NCI-H2227 treated with DMSO at 0.1 percent for 48 hours (cell line): ENCODE measurements at regions not wholly inside any gene's neighbourhood (a gene's known extent, or its start where the extent isn't known, plus 50 kb on each side); places are given as distances from the start of the nearest gene placed in this dataset.
"Not testable (repeated sequence)": the region's sequence is repeated elsewhere in the genome, so short reads cannot be mapped to it uniquely, and the experiment has no call there.

Experiments used
- DNase-seq: peaks from one replicate; lab custom pipeline; 2025; lab: John Stamatoyannopoulos, UW

DNA sequence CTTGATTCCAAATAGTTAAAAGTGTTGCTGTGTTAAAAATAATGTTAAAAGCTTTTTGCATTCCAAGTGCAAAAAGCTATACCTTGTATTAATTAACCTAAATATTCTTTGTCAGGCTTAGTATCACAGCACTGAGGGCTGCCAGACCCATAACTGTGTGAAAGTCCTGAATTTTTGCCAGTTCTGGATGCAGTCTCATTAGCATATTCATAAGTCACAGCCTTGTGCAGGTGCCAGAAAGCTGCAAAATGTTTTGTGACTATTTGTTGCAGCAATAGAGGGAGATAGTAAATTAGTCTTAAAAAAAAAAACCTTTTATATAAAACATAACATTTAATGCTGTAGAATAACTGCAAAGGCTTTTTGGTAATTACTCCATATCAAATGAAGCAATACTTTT is 56.6 kb downstream of the SLITRK1 start:
- no peak for DNase-seq

DNA sequence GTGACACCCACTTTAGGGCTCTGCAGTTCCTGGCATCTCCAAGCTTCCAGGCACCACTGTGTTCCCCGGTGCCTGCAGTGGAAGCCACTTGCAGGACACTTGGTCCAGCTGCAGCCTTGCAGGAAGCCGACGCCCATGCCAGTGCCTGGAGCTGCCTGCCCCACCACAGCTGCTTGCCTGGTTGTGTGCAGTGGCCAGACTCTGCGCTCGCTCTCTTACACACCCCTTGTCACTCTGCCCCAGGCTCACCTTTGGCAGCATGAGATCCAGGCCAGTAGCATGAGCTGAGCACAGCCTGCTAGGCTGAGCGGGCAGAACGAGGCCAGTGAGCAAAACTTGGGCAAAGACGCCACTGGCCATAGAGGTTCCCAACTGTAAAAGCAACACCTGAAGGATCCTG is 57.7 kb downstream of the SLITRK1 start:
- no peak for DNase-seq

DNA sequence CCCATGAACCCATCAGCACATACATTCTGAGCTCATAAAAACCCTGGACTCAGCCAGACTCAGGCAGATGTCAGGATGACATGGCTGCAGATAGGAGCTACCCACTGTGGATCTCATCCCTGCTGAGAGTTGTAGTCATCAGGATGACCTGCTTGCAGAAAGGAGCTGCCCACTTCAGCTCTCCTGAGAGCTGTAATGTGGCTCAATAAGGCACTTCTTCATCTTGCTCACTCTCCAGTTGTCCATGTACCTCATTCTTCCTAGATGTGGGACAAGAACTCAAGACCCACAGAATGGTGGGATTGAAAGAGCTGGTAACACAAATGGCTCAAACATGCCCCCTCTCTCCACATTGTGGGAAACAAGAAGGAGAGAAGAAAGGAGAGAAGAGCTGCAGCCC is 58.2 kb downstream of the SLITRK1 start:
- DNase-seq = no peak

DNA sequence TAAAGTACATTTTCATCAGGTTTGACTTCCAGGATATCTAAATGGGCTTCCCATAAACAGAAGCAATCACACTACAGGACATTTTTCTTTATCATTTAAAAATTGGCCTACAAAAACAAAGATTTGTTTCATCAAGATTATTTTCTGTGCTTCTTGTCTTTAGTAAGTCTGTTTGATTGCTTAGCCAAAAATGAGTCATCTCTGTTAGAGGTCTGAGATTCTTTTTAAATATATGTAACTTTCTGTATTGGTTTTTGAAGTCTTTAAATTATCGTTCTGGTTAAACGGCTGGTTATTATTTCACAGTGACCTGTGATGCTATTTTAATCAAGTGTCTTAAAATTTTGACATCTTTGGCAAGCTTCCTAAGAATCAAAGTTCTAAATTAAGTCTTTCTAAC is 62.7 kb downstream of the SLITRK1 start:
- DNase-seq = no peak

DNA sequence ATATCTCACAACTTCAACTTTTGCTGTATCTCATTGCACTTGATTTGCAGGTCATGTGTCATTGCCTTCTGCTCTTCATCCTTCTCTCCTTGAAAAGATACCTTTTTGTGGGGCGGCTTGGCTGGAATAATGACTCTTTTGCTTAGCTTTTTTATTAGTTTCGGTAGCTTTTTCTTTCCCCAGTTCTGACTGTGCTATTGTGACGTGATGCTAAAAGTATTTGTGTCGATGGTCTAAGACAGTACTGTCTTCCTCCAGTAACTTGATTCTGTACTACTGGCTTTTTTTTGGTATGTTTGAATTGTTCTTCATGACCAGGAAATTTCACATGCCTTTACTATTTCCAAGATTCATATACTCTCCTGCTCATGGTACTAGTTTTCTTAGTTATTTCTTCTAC is 63.1 kb downstream of the SLITRK1 start:
- no peak for DNase-seq

DNA sequence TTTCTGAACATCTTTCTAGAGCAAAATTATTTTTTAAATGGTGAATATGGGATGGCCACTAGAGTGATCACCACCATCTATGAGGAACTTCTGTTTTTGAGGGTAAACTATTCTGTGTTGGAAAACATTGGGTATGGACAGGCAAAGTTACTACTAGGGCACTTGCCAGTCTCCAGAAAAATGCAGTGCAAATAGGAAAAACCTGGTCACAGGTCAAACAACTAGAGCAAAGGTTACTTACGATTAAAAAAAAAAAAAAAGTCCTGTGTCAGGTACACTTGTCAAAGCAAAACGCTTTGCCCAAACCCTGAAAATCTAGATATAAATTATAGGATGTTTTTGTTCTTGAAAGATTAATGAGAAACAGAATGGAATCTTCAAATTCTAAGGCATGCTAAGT is 66.2 kb downstream of the SLITRK1 start:
- no peak for DNase-seq

DNA sequence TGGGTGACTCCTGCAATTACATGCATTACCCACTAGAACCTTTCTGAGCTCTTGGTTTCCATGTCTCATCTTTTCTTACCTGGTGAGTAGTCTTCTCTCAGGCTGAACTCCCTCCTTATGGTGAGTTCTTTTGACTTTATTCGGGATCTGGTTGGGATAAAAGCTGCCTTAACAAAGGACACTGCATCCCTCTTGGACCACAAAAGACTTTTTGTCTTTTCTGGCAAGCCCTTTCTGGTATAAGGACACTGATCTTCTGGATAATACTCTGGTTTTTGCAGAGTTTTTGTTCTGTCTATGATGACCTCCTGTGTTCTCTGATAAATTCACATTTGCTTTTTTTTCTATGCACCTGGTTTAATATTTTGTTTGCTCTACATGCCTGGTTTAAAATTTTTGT is 66.7 kb downstream of the SLITRK1 start:
- DNase-seq = no peak

DNA sequence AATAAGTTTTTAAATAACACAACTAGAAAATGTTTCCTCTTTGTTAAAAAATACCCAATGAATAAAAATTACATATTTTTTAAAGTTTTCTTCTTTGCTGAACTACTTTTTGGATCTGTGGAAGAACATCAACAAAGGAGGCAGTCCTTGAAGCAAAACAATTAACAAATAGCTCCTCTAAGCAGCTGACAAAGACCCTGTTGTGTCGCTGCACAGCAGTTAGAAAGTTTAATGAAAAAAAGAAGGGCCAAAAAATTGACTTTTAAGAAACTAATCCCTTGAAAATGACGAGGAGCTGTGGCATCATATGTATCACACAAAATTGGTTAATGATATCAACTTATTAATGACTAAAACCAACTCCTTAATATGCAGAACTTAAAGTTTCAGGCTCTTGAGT is 72.1 kb downstream of the SLITRK1 start:
- DNase-seq = no peak

DNA sequence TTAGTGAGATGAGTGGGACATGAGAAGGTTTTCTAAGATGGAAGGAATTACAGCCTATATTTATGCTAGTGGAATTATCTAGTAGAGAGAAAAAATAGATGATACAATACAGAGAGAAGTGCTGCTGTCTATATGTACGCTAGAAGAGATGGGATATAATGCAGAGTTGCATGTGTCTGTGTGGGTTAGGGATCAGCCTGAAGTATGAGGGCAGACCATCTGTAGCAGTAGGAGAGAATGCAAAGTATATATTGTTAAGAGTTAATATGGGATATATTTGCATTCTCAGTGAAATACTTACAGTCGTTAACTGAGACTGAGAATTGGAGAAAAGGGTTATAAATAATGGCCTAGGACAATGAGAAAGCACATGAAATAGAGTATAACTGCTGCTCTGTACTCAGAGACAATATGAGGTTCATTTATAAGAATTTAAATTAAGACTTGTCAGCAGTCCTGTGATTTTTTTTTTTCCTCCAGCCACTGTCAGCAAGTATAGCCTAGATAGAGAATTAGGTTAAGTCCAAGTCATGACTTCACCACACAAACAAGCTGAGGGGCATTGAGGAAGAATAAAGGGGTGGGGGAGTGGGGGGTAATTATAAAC is 77.8 kb downstream of the SLITRK1 start:
- DNase-seq = no peak

DNA sequence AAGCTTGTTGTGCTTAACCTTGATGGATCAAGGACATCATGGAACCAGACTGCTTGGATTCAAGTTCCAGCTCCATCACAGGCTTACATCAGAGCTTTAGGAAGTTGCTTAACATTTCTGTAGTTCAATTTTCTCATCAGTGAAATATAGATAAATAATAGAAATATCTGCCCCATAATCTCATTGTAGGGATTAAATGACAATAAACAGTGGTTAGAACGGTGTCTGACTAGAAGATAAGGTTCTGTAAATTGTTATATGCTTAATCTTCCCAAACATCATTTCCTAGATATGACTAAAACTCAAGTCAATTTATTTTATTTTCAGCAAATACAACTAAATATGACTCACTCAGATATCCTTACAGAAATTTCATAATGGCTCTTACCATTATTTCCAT is 83.5 kb downstream of the SLITRK1 start:
- no peak for DNase-seq

DNA sequence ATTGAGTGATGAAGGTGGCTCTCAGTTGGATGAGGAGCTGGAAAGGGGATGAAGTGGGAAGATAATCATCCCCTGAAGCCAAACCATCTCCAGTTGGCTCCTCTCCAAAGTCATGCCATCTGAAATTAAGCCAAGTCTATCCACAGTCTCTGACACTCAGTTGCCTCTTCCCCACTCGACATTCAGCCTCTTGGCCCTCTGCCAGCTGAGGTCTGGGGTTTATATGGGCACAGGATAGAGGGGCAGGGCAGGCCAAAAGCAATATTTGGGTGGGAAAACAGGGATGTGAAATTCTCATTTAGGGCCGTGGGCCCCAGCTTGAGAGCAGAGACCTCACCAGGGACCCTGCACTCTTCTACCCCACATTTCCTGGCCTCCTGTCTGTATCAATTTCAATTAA is 85.9 kb downstream of the SLITRK1 start:
- no peak for DNase-seq

DNA sequence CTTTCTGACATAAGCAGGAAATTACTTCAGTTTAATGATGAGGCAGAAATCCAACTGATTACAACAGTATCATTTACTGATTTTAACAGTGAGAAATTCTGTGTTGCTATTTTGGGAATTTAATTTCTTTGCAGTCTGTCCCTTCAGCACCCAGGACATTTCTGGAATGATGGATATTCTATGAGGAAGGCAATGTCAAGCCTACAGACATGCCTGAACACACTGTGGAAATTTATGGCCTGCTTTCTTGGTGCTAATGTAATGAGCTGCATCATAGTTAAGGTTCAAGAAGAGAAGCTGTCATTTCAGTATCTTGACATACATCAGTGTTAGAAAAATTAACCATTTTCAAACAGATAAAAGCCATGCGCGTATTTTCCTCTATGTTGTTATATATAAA is 87.7 kb downstream of the SLITRK1 start:
- no peak for DNase-seq

DNA sequence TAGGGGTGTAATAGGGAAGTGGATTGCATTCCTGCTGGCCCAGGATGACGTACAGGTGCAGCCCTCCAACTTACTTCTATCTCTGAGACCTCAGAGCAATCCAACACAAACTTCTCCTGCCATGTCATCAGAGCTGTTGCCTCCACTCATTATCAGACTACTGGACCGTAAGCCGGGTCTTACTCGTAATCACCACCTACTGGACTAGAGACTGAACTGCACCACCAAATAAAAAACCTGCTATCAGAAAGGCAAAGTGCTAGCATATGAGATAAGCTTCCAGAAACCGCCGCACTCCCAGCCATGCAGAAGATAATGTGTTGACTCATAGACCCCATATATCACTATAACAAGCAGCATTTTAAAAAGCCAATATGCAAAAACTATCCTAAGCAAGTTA is 102.0 kb downstream of the SLITRK1 start:
- no peak for DNase-seq

DNA sequence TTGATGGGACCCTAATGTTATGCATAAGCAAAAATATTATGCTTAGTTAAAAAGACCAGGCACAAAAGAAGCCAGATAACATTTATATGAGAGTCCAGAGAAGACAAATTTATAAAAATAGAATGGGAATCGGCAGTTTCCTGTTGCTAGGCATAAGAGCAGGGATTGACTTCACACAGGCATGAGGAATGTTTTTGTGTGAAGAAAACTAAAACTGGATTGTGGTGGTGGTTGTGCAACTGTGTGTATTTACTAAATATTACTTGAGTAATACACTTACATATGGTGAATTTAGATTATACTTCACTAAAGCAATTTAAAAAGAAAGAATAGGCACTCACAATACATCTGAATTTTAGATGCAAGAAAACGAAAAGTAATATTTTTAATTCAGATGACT is 108.3 kb downstream of the SLITRK1 start:
- no peak for DNase-seq

DNA sequence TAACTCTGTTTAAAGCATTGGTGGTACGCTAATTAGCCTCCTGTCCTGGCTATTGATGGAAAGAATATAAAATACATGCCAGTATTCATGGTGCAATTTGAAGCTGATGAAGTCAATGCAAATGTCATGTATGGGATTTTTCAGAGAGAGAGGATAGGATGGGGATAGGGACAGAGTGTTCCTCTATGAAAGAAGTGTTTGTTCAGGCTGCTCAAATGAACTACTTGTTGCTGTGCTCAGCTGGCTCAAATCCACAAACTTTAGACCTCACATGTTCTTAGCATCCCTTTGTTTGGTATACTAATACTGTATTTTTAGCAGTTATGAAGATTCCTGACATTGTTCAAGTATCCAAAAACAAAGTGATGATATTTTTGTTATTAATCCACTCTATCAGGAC is 116.5 kb downstream of the SLITRK1 start:
- DNase-seq = no peak

DNA sequence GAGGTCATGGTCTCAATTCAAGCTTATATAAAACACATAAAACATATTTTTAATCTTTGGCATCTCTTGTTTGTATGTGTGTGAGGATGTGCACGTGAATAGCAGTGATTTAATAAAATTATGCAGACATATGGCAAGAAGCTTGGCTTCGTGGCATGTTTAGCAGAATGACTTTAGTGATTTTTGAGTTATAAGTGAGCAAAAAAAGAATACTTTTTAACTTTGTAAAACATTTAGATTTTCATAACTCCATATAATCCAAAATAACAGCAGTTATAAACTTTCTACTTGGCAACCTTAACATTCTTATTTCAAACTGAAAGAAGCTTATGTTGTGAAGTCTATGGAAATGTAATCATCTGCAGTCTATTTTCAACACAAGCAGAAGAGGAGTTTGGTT is 120.6 kb downstream of the SLITRK1 start:
- no peak for DNase-seq

DNA sequence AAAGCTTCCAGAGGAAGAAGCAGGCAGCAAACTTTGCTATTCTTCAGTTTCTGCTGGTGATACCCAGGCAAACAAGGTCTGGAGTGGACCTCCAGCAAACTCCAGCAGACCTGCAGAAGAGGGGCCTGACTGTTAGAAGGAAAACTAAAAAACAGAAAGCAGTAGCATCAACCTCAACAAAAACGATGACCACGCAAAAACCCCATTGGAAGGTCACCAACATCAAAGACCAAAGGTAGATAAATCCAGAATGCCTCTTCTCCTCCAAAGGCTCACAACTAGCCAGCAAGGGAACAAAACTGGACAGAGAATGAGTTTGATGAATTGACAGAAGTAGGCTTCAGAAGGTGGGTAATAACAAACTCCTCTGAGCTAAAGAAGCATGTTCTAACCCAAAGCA is 127.1 kb downstream of the SLITRK1 start:
- DNase-seq = not testable (repeated sequence)

DNA sequence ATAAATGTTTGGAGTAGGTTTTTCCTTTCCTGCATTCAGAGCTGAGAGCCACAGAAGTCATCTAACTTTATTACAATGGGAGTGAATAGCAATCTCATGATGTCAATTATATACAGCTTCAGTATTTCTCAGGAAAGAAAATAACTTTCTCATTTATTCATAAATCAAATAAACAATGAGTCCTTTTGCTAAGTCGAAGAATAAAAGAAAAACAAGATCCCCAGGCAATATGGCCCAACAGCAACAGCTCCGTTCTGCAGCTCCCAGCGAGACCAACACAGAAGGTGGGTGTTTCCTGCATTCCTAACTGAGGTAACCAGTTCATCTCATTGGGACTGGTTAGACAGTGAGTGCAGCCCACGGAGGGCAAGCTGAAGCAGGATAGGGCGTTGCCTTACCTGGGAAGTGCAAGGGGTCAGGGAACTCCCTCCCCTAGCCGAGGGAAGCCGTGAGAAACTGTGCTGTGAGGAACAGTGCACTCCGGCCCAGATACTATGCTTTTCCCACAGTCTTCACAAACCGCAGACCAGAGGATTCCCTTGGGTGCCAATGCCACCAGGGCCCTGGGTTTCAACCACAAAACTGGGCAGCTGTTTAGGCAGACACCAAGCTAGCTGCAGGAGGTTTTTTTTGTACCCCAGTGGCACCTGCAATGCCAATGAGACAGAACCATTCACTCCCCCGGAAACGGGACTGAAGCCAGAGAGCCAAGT is 128.2 kb downstream of the SLITRK1 start:
- DNase-seq = no peak

DNA sequence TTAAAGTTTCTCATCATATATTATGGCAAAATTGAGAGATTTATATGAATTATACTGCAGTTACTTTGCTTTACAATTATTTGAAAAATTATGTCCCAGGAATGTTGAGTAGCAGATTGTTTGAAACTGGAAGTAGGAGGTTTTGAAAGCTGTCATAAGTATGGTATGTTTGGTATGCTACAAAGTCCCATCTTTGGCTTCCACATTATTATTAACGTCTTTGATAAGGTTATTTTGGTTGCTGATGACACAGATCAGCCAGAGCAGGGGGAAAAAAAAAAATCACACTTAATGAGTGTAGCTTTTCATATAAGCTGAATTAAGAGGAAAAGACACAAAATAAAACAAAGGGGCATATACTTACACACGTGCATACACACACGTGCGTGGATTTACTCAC is 130.1 kb downstream of the SLITRK1 start:
- no peak for DNase-seq

DNA sequence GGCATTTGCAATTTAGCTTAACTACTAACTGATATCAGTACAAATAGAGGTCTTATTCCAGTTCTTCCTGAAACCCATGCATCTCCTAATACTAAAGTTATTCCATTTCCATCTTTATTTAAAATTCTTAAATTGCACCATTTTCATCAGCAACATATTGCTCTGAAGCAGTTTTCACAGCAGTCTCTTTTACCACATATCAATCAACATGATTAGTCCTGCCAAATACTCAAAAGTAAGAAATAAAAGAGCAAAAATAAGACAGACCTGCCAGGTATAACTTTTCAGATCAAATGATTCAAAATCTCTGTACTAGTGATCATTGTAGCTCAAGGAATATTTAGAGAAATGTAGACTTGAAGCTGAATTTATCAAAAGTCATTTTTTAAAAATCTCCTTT is 141.7 kb downstream of the SLITRK1 start:
- no peak for DNase-seq

DNA sequence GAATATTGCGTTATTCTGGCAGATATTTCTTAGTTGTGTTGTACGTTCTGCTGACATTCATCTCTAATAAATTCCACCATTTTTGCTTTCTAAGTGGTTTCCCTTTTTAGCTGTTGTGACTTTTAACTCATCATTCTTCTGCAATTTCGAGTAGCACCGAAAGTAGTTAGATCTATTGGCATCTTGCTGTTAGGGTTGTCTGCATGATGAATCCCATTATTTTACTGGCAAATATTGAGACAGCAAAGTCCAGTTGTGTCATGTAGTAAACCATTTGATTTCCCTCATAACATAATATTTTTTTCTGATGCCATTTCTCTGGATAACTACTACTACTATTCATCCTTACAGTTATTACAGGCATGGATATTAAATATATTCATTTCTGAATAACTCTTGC is 143.9 kb downstream of the SLITRK1 start:
- no peak for DNase-seq

DNA sequence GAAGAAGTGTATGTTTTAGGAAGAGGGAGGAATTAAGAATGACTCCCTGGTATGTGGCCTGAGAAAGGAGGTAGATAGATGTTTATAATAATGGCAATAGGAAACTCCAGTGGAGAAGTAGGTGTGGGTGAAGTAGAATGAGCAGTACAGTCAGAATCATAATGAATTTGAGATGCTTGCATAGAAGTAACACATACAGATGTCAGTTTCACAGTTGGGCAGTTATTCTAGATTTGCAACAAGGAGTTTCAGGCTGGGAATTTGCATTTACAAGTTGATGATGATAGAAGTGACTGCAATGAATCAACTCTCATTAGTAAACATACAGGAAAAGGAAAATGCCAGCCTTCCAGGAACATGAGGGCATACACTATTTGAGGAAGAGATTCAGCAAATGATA is 149.0 kb downstream of the SLITRK1 start:
- DNase-seq = no peak

DNA sequence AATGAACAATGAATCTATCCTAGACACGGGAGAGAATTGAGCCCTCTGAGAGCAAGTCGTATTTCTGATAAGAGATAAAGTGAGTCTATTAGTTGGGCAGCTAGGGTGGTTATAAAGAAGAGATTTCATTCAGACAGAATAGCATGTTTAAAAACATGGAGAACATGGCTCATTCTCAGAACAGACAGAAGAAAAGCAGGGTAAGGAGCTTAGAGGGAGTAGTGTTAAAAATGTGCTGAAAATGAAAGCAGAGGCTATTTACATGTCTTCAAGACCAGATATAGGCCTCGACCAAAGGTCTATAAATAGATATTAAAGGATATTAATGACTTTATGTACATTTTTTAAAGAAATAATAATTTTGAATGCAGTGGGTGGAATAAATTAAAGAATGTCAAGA is 149.5 kb downstream of the SLITRK1 start:
- no peak for DNase-seq

DNA sequence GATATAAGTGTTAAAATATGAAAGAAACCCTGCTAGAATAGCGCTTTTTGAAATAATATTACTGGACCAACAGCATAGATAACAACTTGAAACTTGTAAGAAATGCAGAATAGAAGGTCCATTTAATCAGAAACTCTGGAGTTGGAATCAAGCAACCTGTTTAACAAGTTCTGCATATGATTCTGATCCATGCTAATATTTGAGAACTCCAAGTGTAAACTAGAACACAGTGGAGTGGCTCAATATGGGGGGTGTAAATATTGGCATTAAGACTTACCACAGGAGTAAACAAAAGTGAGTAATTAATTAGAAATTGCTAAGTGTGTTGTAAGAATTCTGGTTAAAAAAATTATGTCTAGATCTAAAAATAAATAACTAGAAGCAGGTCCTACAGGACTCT is 151.2 kb downstream of the SLITRK1 start:
- no peak for DNase-seq
